HEK293 (cell line): ENCODE measurements at regions not wholly inside any gene's neighbourhood (a gene's known extent, or its start where the extent isn't known, plus 50 kb on each side); places are given as distances from the start of the nearest gene placed in this dataset.

Source experiments
- CTCF ChIA-PET: fragments of 350-600 bp; formaldehyde crosslinking; extraction: SDS; loops from one replicate; lab custom pipeline; 2021; ENCODE audit warnings: antibody characterized with exemption; lab: Yijun Ruan, JAX
- POLR2A ChIA-PET: fragments of 300-600 bp; formaldehyde crosslinking; extraction: SDS; loops from one replicate; lab custom pipeline; 2020; ENCODE audit warnings: antibody characterized with exemption, inconsistent platforms; lab: Yijun Ruan, JAX
- H3K27ac ChIP-seq: fragments of 200-500 bp; sonication (Bioruptor generic); 2 replicates; pipeline ENCODE4 v1.5.1; 2014; ENCODE audit warnings: low read depth, low read length, control low read depth, inconsistent platforms; ENCODE audit errors: extremely low read depth
- H3K36me3 ChIP-seq, 2 experiments: fragments of 200-500 bp in 1 of 2; sonication (Bioruptor generic) in 1 of 2; 1 replicate in 1 of 2; 2 replicates in 1 of 2; pipeline ENCODE4 v1.5.1; 2014 to 2017; ENCODE audit warnings: inconsistent platforms in 2 of 2, low read length in 2 of 2; ENCODE audit not compliant: control insufficient read depth in 2 of 2, insufficient read depth in 1 of 2
- H3K4me1 ChIP-seq: fragments of 200-500 bp; sonication (Bioruptor generic); 2 replicates; pipeline ENCODE4 v1.5.1; 2014; ENCODE audit warnings: mild to moderate bottlenecking, low read length, inconsistent platforms; ENCODE audit not compliant: control insufficient read depth, insufficient read depth
- H3K4me3 ChIP-seq: 2 replicates; pipeline ENCODE4 v1.5.1; 2011; ENCODE audit warnings: low read depth, mild to moderate bottlenecking, control low read depth, low read length, moderate library complexity
- H3K9me3 ChIP-seq: fragments of 200-500 bp; sonication (Bioruptor generic); 2 replicates; pipeline ENCODE4 v1.5.1; 2014; ENCODE audit warnings: low read depth, low read length, inconsistent platforms; ENCODE audit not compliant: control insufficient read depth, insufficient read depth
- FEZF1 ChIP-seq: fragments of 450-650 bp; formaldehyde crosslinking; IDR thresholded peaks from 2 replicates; pipeline ENCODE4 v1.5.1; 2016; ENCODE audit warnings: missing biosample characterization, missing genetic modification characterization
- KLF10 ChIP-seq: fragments of 450-650 bp; IDR thresholded peaks from 2 replicates; pipeline ENCODE4 v1.5.1; 2018; ENCODE audit warnings: missing biosample characterization, mild to moderate bottlenecking, missing genetic modification characterization
- PRDM4 ChIP-seq: fragments of 450-650 bp; formaldehyde crosslinking; IDR thresholded peaks from 2 replicates; pipeline ENCODE4 v1.5.1; 2017; ENCODE audit warnings: missing biosample characterization, missing genetic modification characterization
- SCRT2 ChIP-seq: fragments of 450-650 bp; formaldehyde crosslinking; IDR thresholded peaks from 2 replicates; pipeline ENCODE4 v1.5.1; 2016; ENCODE audit warnings: missing biosample characterization, missing genetic modification characterization
- ZFP37 ChIP-seq: fragments of 450-650 bp; formaldehyde crosslinking; IDR thresholded peaks from 2 replicates; pipeline ENCODE4 v1.5.1; 2016; ENCODE audit warnings: missing biosample characterization, missing genetic modification characterization
- ZNF184 ChIP-seq: fragments of 450-650 bp; IDR thresholded peaks from 2 replicates; pipeline ENCODE4 v1.5.1; 2018; ENCODE audit warnings: missing biosample characterization, mild to moderate bottlenecking, missing genetic modification characterization
- ZNF19 ChIP-seq: fragments of 450-650 bp; formaldehyde crosslinking; IDR thresholded peaks from 2 replicates; pipeline ENCODE4; 2016; ENCODE audit warnings: missing biosample characterization, missing genetic modification characterization, low read depth
- ZNF202 ChIP-seq: fragments of 450-650 bp; formaldehyde crosslinking; IDR thresholded peaks from 2 replicates; pipeline ENCODE4 v1.5.1; 2016; ENCODE audit warnings: missing biosample characterization, missing genetic modification characterization, borderline replicate concordance
- ZNF211 ChIP-seq: fragments of 450-650 bp; formaldehyde crosslinking; IDR thresholded peaks from 2 replicates; pipeline ENCODE4 v1.5.1; 2016; ENCODE audit warnings: low read depth, missing biosample characterization, missing genetic modification characterization
- ZNF248 ChIP-seq: fragments of 450-650 bp; formaldehyde crosslinking; IDR thresholded peaks from 2 replicates; pipeline ENCODE4 v1.5.1; 2017; ENCODE audit warnings: missing biosample characterization, missing genetic modification characterization
- ZNF423 ChIP-seq: fragments of 450-650 bp; formaldehyde crosslinking; IDR thresholded peaks from 2 replicates; pipeline ENCODE4 v1.5.1; 2016; ENCODE audit warnings: missing biosample characterization, missing genetic modification characterization
- ZNF558 ChIP-seq: fragments of 450-650 bp; formaldehyde crosslinking; IDR thresholded peaks from 2 replicates; pipeline ENCODE4 v1.5.1; 2016; ENCODE audit warnings: missing biosample characterization, missing genetic modification characterization
- ZNF610 ChIP-seq: fragments of 450-650 bp; formaldehyde crosslinking; IDR thresholded peaks from 2 replicates; pipeline ENCODE4 v1.5.1; 2016; ENCODE audit warnings: missing biosample characterization, missing genetic modification characterization, borderline replicate concordance
- ZNF624 ChIP-seq: fragments of 450-650 bp; formaldehyde crosslinking; IDR thresholded peaks from 2 replicates; pipeline ENCODE4 v1.5.1; 2017; ENCODE audit warnings: missing biosample characterization, missing genetic modification characterization
- ZNF626 ChIP-seq: fragments of 450-650 bp; sonication (Bioruptor Pico); formaldehyde crosslinking; IDR thresholded peaks from 2 replicates; pipeline ENCODE4 v1.5.1; 2018; ENCODE audit warnings: missing biosample characterization, missing genetic modification characterization, inconsistent platforms
- ZNF629 ChIP-seq: fragments of 450-650 bp; formaldehyde crosslinking; IDR thresholded peaks from 2 replicates; pipeline ENCODE4 v1.5.1; 2017; ENCODE audit warnings: missing biosample characterization, missing genetic modification characterization
- ZXDB ChIP-seq: fragments of 450-650 bp; formaldehyde crosslinking; IDR thresholded peaks from 2 replicates; pipeline ENCODE4 v1.5.1; 2016; ENCODE audit warnings: missing biosample characterization, missing genetic modification characterization
- TF ChIP-seq, protein P1 (sequence below): fragments of 450-650 bp; formaldehyde crosslinking; IDR thresholded peaks from 2 replicates; pipeline ENCODE4 v1.5.1; 2016; ENCODE audit warnings: missing biosample characterization, missing genetic modification characterization

- H3K36me3 ChIP-seq, result no peaks in the 10 kb centered on the region
- H3K4me3 ChIP-seq, result no peak overlapping the region
- no peaks in the 10 kb centered on the region for H3K4me1 ChIP-seq
- CTCF ChIA-PET, result no interaction called here
- no peak for TF ChIP-seq ZNF626 (tag by site-specific recombination)
- POLR2A ChIA-PET, result no interaction called here
- no peaks in the 10 kb centered on the region for H3K9me3 ChIP-seq
- H3K27ac ChIP-seq, result no peak overlapping the region
Measured at GRCh38 chrX:5380426-5380825, 848.2 kb downstream of the NLGN4X start.

GRCh38 chrX:5341902-5342301 lies 886.8 kb downstream of the NLGN4X start:
- Histone ChIP-seq H3K27ac (no peak overlapping the region), H3K4me1 (no peaks in the 10 kb centered on the region), H3K36me3 (no peaks in the 10 kb centered on the region), H3K9me3 (no peaks in the 10 kb centered on the region), H3K4me3 (no peak overlapping the region)
- no peak for TF ChIP-seq ZXDB
- TF ChIP-seq, protein P1, sequence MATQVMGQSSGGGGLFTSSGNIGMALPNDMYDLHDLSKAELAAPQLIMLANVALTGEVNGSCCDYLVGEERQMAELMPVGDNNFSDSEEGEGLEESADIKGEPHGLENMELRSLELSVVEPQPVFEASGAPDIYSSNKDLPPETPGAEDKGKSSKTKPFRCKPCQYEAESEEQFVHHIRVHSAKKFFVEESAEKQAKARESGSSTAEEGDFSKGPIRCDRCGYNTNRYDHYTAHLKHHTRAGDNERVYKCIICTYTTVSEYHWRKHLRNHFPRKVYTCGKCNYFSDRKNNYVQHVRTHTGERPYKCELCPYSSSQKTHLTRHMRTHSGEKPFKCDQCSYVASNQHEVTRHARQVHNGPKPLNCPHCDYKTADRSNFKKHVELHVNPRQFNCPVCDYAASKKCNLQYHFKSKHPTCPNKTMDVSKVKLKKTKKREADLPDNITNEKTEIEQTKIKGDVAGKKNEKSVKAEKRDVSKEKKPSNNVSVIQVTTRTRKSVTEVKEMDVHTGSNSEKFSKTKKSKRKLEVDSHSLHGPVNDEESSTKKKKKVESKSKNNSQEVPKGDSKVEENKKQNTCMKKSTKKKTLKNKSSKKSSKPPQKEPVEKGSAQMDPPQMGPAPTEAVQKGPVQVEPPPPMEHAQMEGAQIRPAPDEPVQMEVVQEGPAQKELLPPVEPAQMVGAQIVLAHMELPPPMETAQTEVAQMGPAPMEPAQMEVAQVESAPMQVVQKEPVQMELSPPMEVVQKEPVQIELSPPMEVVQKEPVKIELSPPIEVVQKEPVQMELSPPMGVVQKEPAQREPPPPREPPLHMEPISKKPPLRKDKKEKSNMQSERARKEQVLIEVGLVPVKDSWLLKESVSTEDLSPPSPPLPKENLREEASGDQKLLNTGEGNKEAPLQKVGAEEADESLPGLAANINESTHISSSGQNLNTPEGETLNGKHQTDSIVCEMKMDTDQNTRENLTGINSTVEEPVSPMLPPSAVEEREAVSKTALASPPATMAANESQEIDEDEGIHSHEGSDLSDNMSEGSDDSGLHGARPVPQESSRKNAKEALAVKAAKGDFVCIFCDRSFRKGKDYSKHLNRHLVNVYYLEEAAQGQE (tag by site-specific recombination), result peak; percentile 49; the same call in 1 of the 2 replicates
- POLR2A ChIA-PET, result no interaction called here
- CTCF ChIA-PET, result no interaction called here

DNA sequence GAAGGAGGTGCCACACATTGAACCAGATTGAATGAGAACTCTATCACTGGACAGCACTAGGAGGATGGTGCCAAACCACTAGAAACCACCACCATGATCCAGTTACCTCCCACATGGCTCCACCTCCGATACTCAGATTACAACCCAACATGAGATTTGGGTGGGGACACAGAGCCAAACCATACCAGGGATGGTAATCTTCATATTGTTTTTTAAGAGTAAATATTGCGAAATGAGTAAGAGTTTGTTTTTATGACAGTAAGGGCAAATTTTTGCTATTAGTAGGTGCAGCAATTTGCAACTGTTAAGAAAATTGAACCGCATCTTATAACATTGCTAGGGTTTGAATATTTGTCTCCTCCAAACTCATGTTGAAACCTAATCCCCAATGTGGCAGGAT lies 891.5 kb downstream of the NLGN4X start:
- ChIA-PET CTCF (no interaction called here), POLR2A (no interaction called here)
- no peak for TF ChIP-seq ZNF184 (tag by site-specific recombination)
- no peak for TF ChIP-seq ZNF248
- no peak for TF ChIP-seq FEZF1 (tag by site-specific recombination)
- no peak for TF ChIP-seq PRDM4 (tag by site-specific recombination)
- no peak for TF ChIP-seq ZNF629 (tag by site-specific recombination)
- TF ChIP-seq SCRT2 (tag by site-specific recombination), result no peak
- TF ChIP-seq ZNF202 (tag by site-specific recombination), result no peak
- no peaks in the 10 kb centered on the region for H3K9me3 ChIP-seq
- H3K4me3 ChIP-seq, result no peak overlapping the region
- H3K27ac ChIP-seq, result no peak overlapping the region
- no peaks in the 10 kb centered on the region for H3K4me1 ChIP-seq
- H3K36me3 ChIP-seq, result no peaks in the 10 kb centered on the region

GRCh38 chrX:5324546-5324945 lies 904.1 kb downstream of the NLGN4X start:
- ChIA-PET POLR2A (no interaction called here), CTCF (no interaction called here)
- Histone ChIP-seq H3K4me3 (no peak overlapping the region), H3K36me3 (no peaks in the 10 kb centered on the region), H3K4me1 (no peaks in the 10 kb centered on the region), H3K9me3 (no peaks in the 10 kb centered on the region)
- TF ChIP-seq ZNF423 (tag by site-specific recombination), result no peak
- TF ChIP-seq ZFP37 (tag by site-specific recombination), result no peak
- TF ChIP-seq ZNF19 (tag by site-specific recombination), result no peak
- no peak for TF ChIP-seq ZNF624 (tag by site-specific recombination)
- TF ChIP-seq ZNF610 (tag by site-specific recombination), result no peak
- TF ChIP-seq ZNF211, result no peak
- TF ChIP-seq, protein P1 (tag by site-specific recombination), result no peak
- no peak for TF ChIP-seq ZNF558 (tag by site-specific recombination)
- no peak for TF ChIP-seq ZNF202 (tag by site-specific recombination)
- no peak for TF ChIP-seq KLF10 (tag by site-specific recombination)
- TF ChIP-seq, all 188 proteins: peak for 0
- no peak overlapping the region for H3K27ac ChIP-seq
